Daoy (cell line): ENCODE measurements at regions not wholly inside any gene's neighbourhood (a gene's known extent, or its start where the extent isn't known, plus 50 kb on each side); places are given as distances from the start of the nearest gene placed in this dataset.

Experiments used
- DNase-seq: peaks from one replicate; pipeline ENCODE4 v3.0.0-alpha.2; 2015; ENCODE audit warnings: low read depth

DNA sequence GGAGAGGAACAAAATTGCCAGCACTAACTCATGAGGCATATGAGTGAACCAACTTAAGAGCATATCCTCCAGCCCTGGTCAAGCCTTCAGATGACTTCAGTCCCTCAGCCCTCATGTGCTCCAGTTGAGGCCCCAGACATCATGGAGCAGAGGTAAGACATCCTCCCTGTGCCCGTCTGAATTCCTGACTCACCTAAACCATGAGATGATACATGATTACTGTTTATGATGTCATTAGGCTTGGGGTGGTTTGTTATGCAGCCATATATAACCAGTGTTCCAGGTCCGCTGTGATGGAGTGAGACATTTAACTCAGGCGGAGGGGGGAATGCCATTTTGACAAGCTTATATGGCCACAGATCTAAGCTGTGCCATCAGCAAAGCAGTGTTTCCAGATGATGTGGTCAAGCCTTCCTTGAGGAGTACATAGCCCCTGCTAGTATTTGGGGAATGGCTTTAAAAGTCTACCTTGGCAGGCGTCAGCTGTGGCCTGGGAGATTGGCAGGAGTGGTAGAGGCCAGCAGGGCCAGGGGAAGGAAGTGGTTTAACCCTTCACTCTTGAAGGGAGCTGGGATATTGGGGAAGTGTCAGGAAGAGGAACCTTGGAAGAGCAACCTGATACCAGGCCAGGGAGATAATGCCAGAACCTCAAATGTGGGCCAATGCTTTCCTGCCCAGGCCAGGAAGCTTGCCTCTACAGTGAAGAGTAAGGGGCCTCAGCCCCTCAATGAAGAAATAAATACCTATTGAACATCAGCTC is 343.0 kb upstream of the PODXL start:
- peak; percentile 67 for DNase-seq

DNA sequence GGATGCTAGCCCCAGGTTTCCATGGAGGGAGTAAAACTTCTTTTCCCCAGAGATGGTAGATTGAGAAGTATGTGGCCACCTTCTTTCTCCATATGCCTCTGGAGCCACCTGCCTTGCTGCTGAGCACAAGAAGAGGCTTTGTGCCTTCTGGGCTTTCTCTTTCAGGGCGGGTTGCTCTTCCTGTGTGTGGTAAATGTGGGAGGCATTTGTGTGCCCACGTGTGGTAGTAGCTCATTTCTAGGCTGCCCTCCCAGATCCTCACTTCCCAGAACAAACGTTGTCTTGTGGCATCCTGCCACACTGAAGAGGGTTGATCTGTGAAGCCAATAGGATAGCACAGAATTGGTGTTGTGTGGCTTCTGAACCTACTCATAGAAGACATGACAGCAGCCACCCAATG is 342.0 kb upstream of the PODXL start:
- peak; percentile 95 for DNase-seq

DNA sequence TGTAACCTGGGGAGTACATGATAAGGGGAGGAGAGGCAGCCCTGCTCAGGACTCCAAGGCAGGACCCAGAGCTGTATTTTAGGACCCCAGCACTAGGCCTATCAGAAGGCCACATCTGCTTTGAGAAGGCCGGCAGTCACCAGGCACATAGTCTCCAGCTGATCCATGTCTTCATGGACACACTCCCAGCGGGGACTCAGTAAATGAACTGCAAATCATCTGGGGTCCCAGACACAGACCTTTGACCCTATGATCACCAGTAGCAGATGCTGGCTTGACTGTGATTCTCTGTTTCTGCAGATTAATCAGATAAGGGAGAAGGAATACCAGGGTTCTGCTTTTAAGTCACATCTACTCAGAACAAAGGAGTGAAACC is 341.4 kb upstream of the PODXL start:
- no peak for DNase-seq

DNA sequence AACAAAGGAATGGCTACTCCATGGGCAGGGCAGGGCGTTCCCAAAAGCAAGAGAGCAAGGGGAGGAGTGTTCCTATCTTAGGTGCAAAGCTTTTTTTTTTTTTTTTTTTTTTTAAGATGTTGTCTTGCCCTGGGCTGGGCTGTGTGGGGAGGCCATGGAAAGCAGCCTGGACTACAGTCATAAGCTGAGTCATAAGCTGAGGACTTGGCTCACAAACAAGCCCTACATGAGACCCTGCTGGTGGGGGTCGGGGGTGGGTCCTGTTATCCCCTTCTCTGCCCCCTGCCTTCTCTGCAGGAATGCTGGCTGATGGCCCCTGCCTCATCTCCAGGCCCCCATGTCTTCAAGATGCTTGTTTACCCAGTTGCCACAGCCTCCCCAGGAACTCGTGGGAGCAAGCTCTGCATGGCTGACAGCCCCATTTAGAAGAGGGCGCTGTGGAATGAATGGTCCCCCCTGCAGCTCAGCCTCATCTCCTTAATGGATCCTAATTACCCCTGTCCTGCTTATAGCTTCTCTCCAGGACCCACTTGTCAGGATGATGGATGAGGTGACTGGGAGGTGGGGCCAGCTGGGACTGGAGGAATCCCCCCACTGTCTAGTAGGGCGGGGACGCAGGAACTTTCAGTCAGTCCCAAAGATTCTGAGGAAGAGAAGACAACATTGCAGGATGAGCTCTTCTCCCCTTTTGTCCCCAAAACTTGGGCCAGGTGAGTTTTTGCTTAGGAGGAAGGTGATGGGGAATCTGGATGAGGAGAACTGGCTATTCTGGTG is 340.8 kb upstream of the PODXL start:
- peak; percentile 100 for DNase-seq

DNA sequence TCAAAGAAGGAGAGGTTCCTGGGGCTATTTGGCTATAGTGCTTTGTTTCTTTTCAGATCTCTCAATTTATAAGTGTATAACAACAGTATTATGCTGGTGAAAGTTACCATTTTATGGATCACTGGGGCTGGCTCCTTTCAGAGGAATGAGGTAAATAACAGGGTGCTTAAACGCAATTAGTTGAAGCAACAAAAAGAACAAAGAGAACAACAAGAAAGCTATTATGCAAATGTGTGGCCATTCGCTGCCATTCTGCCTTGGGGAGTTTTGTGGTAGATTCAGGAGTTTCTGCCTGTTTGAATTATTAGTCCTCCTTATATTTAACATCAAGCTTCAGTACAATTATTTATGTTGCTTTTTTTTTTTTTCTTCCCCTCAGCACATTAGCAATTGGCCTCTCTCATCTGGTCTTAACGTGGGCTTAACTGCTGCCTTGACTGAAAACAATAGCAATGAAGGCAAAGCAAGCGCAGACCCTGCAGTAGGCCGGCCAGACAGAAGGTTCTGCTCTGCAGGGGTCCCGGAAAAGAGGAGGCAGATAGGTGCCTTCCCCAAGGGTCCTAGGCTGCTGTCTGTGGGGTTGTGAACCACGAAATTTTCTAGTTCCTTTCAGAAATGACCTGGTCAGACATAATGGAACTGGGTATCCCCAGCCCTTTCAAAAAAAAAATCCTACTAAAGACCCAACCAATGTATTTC is 339.9 kb upstream of the PODXL start:
- DNase-seq = peak; percentile 50

DNA sequence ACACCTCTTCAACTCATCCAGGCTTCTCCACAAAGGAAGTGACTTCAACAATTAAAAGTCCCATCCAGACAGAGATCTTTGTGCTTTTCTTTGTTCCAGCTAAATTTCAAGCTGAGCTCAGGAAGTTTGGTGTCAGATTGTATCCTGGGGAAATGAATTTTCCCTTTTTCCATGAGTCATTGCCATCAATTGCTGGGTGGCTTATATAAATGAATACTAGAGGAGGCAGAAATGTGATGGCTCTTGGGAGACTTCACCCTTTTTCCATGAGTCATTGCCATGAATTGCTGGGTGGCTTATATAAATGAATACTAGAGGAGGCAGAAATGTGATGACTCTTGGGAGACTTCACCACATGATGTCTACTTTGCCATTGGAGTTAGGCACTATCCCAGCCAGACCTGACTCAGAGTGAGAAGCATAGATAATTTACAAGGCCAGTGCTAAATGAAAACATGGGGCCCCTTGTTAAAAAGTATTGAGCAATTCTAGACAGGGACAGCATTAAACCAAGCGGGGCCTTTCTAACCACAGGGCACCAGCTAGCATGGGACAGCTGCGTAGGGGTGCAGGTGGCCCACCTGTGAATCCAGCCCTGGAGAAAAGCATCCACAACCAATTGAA is 339.2 kb upstream of the PODXL start:
- peak; percentile 99 for DNase-seq

DNA sequence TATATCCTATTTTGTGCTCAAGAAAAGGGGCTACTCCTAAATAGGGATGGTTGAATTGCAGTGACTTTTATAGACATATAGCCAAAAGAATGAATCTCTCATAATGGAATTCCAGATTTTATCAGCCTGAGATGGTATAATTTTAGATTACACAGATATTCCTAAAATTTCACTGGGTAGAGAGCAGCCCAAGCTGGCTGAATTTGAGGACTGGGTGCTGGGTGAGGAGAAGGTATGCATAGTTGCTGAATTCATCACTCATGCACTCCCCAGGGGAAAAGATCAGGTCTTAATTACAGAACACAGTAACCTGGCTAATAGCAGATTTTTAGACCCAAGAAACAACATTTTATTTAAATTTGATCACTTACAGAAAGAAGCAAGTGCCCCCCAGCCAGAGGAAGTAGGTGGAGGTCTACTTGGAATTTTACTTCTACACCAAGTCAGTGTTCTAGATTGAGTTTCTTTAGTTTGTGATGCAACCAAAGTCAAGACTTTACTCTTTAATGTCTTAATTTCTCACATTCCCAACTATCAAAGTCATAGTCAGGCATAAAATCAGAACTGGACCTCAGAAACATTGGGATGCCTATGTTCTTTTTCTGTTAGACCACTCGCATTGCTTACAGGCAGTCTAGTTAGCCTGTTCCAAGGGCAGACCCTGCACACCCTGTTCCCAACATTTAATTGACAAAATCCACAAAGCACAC is 337.4 kb upstream of the PODXL start:
- no peak for DNase-seq

DNA sequence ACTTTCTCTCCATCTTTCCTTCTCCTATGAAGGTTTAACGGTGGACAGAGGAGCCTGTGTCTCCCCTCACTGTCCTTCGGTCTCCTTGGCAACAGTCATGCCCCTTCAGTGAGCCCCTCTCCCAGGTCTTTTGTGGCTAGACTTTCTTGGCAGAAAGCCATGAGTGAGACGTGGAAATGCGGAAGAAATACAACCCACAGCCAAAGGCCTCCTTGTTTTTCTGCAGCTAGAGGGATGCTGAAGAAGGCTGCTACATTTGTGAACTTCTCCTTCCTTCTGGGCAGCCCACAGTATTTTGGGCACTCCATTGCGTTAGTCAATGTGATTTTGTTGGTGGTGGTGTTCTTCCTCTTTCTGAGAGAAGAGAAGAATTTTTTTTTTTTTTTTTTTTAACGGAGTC is 333.7 kb upstream of the PODXL start:
- DNase-seq = peak; percentile 33

DNA sequence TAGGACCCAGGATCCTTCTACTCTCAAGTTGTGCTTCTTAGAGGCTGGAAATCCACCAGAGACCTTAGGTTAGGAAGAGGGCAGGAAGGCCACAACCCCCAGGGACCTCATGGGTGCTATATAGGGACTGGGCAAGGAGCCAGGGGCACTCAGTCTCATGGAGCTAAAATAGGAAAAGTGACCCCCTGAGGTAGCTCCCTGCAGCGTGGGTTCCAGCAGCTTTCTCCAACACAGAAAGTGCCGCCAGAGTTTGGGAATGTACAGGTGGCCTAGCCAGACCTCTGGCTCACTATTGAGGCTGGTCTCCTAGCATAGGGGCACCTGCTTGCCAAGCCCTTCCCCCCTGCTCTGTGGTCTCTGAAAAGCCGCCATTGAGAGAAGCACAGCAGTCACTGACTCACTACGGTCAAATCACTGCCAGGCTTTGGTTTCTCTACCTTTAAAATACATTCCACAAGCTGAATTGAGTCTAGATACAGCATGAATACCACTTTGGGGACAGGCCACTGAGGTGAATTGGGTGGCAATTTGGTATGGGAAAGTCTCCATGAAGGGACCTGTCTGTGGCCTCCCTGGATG is 333.2 kb upstream of the PODXL start:
- peak; percentile 72 for DNase-seq

DNA sequence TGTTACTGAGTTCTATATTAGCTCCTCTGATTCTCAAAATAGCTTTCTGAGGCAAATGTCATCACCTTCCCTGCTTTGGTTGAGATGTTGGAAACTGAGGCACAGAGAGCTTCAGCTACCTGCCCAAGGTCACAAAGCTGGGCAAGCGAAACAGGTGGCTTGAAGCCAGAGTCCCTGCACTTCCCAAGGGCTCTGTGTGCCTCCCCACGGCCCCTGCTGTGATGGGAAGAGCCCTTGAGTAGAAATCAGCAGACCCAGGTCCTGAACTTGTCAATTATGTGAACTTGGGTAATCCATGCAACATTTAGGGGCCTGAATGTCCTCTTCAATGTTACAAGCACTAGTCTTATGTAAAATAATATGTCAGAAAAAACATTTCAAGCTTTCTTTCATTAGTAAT is 327.3 kb upstream of the PODXL start:
- DNase-seq = no peak

DNA sequence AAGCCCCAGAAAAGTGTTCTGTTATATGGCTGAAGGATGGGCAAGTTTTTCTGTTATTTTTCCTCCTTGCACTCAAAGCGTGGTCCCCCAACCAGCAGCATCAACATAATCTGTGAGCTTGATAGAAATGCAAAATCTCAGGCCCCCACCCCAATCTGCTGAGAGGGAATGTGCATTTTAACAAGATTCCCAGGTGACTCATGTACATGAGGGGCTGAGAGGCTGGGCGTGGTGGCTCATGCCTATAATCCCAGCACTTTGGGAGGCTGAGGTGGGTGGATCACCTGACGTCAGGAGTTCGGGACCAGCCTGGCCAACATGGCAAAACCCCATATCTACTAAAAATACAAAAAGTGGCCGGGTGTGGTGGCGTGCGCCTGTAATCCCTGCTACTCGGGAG is 326.8 kb upstream of the PODXL start:
- no peak for DNase-seq

DNA sequence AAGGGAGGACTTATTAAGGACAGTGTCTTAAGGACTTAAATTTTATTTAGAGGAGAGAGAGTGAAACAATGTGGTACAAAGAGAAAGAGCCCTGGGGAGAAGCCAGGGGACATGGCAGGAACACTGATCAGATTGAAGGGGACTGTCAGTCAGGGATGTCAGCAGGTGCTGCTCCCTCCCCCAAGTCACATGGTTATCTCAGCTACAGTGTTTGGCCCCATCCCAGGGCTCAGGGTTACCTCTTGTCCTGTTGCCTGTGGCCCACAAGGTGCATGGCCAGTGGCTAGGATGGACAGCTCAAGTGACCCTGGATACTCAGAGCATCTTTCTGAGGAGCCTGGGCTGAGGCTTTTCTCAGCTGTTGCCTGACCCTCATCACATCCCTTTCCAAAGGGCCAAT is 325.9 kb upstream of the PODXL start:
- no peak for DNase-seq

DNA sequence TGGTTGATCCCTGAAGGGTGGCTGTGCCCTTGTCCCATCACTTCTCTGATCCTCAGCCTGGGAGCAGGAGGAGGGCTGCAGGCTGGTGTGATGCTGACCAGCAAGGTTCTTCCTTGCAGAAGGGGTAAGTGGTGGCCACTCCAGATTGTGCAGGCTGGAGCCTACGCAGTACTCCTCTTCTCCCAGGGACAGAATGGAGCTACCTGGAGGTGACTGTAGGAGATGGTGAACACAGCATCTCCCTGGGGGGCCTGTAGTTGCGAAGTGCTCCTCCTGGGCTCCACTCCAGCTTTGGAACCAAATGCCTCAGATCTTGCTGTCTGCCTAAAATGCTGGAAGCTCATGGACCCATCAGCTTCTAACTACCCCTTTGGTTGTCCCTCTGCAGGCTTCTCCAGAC is 323.6 kb upstream of the PODXL start:
- no peak for DNase-seq

DNA sequence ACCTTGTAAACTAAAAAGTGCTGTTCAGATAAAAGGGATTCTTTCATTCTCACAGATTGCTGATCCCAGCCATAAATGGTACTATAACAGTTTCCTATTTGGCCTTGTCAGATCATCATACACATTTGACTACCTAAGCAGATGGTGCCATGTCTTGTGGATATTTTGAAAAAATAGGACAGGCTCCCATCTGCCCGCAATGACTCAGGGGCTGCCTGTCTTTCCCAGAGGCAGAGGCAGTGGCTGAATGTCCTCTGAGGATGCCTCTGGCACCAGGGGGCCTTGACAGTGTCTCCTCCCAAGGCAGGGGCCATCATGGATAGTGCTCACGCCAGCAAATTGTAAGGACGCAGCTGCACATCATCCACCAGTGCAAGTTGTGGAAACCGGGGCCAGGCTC is 323.0 kb upstream of the PODXL start:
- no peak for DNase-seq

DNA sequence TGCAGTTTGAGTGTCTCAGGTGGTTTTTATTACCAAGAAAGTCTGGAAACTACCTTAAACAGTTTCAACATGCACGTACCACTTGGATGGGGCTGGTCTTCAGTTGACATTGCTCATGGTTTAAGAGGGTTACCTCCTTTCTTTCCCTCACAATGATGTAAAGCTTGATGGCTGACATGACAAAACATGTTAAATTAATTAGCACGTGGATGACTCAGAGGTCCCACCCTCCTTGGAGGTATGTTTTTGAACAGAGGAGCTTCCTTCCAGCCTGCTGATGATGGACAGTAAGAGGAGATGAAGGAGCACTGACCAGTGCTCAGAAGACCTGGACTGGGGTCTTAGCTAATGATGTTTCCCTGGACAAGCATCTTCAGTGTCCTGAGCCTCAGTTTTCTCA is 322.3 kb upstream of the PODXL start:
- DNase-seq = no peak

DNA sequence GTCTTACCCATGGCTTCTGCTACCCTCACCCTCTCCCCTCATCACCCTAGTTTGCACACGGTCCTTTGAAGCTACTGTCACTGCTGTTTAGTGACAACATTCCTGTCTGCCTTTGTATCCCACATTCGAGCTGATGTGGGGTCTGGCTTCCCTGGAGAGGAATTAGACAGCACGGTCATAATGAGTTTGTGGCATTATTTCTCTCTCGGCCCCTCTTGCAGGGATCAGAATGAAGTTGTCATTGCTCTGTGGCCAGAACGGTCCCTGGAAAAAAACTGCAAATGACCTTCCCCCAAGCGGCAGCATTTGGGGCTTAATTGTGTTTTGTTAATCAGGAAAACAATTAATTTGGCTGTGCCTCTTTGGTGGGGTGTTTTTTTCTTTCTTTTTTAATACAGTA is 317.2 kb upstream of the PODXL start:
- DNase-seq = no peak

DNA sequence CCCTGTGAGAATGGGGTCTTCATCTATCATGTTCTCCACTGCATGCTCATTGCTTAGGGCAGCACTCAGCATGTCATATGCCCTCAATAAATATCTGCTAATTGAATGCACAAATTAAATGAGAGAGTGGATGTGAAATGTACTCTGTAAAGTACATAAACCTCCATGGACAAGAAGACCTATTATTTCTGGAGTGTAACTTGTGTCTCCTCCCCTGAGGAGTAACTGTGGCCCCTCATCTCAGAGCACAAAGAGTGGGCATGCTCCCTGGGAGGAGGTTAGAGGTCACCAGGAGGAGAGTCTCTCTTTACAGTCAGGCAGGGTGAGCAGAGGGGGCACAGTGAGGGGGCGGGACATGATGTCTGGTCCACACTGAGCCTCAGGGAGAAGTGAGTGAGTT is 313.6 kb upstream of the PODXL start:
- DNase-seq = no peak

DNA sequence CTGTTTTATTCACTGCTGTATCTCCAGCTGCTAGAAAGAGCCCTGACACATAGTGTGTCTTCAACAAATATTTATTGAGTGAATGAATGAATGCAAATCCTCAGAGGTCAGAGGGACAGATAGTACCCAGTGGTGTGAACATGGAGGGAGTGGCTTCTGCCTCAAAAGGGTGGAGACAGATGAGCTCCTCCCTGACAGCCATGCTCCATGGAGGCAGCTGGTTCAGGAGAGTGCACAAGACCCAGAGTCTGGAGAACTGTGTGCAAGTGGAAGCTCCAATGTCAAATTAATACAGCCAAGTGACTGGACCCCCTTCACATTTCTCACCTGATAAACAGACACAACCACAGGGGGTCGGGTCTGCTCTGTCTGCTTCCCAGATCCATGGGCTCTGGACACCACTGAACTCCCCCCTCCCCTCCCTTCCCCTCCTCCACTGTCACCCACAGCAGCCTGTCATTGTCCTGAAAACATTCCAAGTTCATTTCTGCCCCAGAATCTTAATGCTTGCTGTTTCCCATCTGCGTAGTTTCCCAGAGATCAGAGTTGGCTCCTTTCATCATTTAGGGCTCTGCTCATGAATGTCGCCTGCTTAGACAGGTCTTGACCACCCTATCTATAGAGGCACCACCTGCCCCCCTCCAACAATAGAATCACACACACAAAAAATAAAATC is 312.9 kb upstream of the PODXL start:
- no peak for DNase-seq

DNA sequence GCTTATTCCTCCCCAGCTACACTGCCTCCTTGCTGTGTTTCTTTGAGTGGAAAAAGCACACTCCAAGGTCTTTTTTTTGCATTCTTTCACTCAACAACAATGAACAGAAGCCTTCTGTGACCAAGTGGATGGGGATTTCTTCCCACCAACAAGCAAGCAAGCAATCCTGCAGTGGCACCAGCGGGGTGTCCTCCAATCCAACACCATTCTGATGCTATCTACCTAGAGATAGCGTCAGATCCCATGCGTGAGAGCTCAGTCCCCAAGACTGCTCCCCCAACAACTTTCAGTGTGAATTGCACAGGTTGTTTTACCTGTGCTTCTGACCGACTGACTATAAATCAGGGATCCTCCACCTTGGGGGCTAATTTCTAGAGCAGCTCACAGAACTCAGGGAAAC is 311.0 kb upstream of the PODXL start:
- DNase-seq = no peak

DNA sequence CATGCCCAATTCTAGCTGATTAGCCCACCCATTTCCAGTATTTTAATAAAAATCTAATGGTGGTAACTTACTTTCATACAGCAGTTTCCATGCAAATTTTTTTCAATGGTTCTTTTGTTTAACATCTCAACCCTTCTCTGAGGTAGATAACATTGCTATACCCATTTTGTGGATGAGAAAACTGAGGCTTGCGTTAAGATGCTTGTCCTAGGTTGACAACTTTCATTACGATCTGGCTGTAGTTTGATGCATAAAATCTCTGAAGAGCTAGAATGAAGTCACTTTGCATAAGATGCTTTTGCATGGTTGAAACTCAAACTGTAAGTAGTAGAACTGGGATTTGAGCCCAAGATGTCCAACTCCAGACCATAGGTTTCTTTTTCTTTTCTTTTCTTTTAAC is 309.5 kb upstream of the PODXL start:
- DNase-seq = no peak
